ENCODE measurements at regions not wholly inside any gene's neighbourhood (a gene's known extent, or its start where the extent isn't known, plus 50 kb on each side); places are given as distances from the start of the nearest gene placed in this dataset.

GRCh38 chr13:76503291-76503690 is 382.9 kb downstream of the KCTD12 start:
- DNase-seq = no peak

- DNase-seq = no peak
These were observed 385.3 kb downstream of the KCTD12 start for GRCh38 chr13:76500894-76501293.

GRCh38 chr13:76499891-76500290 is 386.3 kb downstream of the KCTD12 start:
- no peak for DNase-seq

GRCh38 chr13:76489274-76489673 is 396.9 kb downstream of the KCTD12 start:
- no peak for DNase-seq

GRCh38 chr13:76481738-76482137 is 404.5 kb downstream of the KCTD12 start:
- DNase-seq = no peak

- no peak for DNase-seq
These were observed 411.2 kb downstream of the KCTD12 start for GRCh38 chr13:76474966-76475365.

- DNase-seq = no peak
These were observed 411.8 kb downstream of the KCTD12 start for GRCh38 chr13:76474356-76474755.

- peak; percentile 22 for DNase-seq
These were observed 412.6 kb downstream of the KCTD12 start for GRCh38 chr13:76473552-76474134.

- no peak for DNase-seq
These were observed 413.3 kb downstream of the KCTD12 start for GRCh38 chr13:76472916-76473315.

- DNase-seq = no peak
These were observed 414.7 kb downstream of the KCTD12 start for GRCh38 chr13:76471486-76471885.

- no peak for DNase-seq
These were observed 415.2 kb downstream of the KCTD12 start for GRCh38 chr13:76470991-76471390.

GRCh38 chr13:76466043-76466442 is 420.2 kb downstream of the KCTD12 start:
- no peak for DNase-seq

GRCh38 chr13:76463314-76463713 is 422.9 kb downstream of the KCTD12 start:
- no peak for DNase-seq

- DNase-seq = no peak
These were observed 424.2 kb downstream of the KCTD12 start for GRCh38 chr13:76461999-76462398.

- DNase-seq = no peak
These were observed 424.7 kb downstream of the KCTD12 start for GRCh38 chr13:76461484-76461883.

GRCh38 chr13:76459863-76460262 is 426.3 kb downstream of the KCTD12 start:
- DNase-seq = no peak

- no peak for DNase-seq
These were observed 430.2 kb downstream of the KCTD12 start for GRCh38 chr13:76455960-76456359.

GRCh38 chr13:76454991-76455390 is 431.2 kb downstream of the KCTD12 start:
- DNase-seq = no peak

- no peak for DNase-seq
These were observed 436.5 kb downstream of the KCTD12 start for GRCh38 chr13:76449716-76450115.

- no peak for DNase-seq
These were observed 440.0 kb downstream of the KCTD12 start for GRCh38 chr13:76446191-76446590.

GRCh38 chr13:76440568-76440967 is 445.6 kb downstream of the KCTD12 start:
- DNase-seq = no peak

GRCh38 chr13:76439546-76439945 is 446.7 kb downstream of the KCTD12 start:
- no peak for DNase-seq

GRCh38 chr13:76438050-76438449 is 448.2 kb downstream of the KCTD12 start:
- DNase-seq = no peak

GRCh38 chr13:76425935-76426334 is 460.3 kb downstream of the KCTD12 start:
- DNase-seq = no peak

GRCh38 chr13:76421011-76421410 is 465.2 kb downstream of the KCTD12 start:
- DNase-seq = no peak

GRCh38 chr13:76418404-76418803 is 467.8 kb downstream of the KCTD12 start:
- no peak for DNase-seq

Measured in NCI-H774 (cell line).